MCF 10A (cell line): ENCODE measurements at regions not wholly inside any gene's neighbourhood (a gene's known extent, or its start where the extent isn't known, plus 50 kb on each side); places are given as distances from the start of the nearest gene placed in this dataset.
"Not testable (repeated sequence)": the region's sequence is repeated elsewhere in the genome, so short reads cannot be mapped to it uniquely, and the experiment has no call there.

Experiments used
- BruUV-seq: library from RNA; stranded (reverse); fragments of 400-500 nt; replicated peaks from 2 replicates; lab custom pipeline; 2021; lab: Mats Ljungman, UMichigan
- CTCF ChIA-PET: fragments of 300-600 bp; sonication (Branson Sonifier 250); formaldehyde crosslinking; extraction: SDS; loops from one replicate; lab custom pipeline; 2021; ENCODE audit warnings: antibody characterized with exemption, inconsistent platforms; lab: Yijun Ruan, JAX
- POLR2A ChIA-PET: fragments of 300-600, 350-650 bp; sonication (Branson Sonifier 250); formaldehyde crosslinking; extraction: SDS; loops from one replicate; lab custom pipeline; 2020; ENCODE audit warnings: antibody characterized with exemption, inconsistent platforms; lab: Yijun Ruan, JAX
- DNase-seq: peaks from one replicate; pipeline ENCODE4 v3.0.0-alpha.2; 2018; ENCODE audit not compliant: unreplicated experiment
- H3K27ac Mint-ChIP-seq: one replicate; pipeline ENCODE4 v1.8.0; 2022; ENCODE audit warnings: mild to moderate bottlenecking, low read depth, mixed read lengths; ENCODE audit not compliant: unreplicated experiment
- H3K27me3 Mint-ChIP-seq: one replicate; pipeline ENCODE4 v1.8.0; 2022; ENCODE audit warnings: mixed read lengths; ENCODE audit not compliant: insufficient read depth, unreplicated experiment
- H3K36me3 Mint-ChIP-seq: one replicate; pipeline ENCODE4 v1.8.0; 2022; ENCODE audit warnings: mild to moderate bottlenecking, moderate library complexity, mixed read lengths; ENCODE audit not compliant: insufficient read depth, unreplicated experiment
- H3K4me1 Mint-ChIP-seq: one replicate; pipeline ENCODE4 v1.8.0; 2022; ENCODE audit warnings: mixed read lengths; ENCODE audit not compliant: insufficient read depth, unreplicated experiment
- H3K4me3 Mint-ChIP-seq: one replicate; pipeline ENCODE4 v1.8.0; 2022; ENCODE audit warnings: mild to moderate bottlenecking, moderate library complexity, mixed read lengths; ENCODE audit not compliant: unreplicated experiment
- H3K9me3 Mint-ChIP-seq: one replicate; pipeline ENCODE4 v1.8.0; 2022; ENCODE audit warnings: mixed read lengths; ENCODE audit not compliant: unreplicated experiment
- CTCF ChIP-seq: fragments of 200-600 bp; IDR thresholded peaks from one replicate; pipeline ENCODE4 v1.8.0; 2022; ENCODE audit warnings: antibody characterized with exemption, mild to moderate bottlenecking; ENCODE audit not compliant: unreplicated experiment
- intact Hi-C: fragments of 100-400 bp; cut with micrococcal nuclease; formaldehyde crosslinking; loops from 2 replicates; pipeline ENCODE4 v1.14.1; 2022

- Mint-ChIP-seq H3K4me3 (no peak overlapping the region), H3K9me3 (no peaks in the 10 kb centered on the region), H3K27ac (no peak overlapping the region), H3K27me3 (no peaks in the 10 kb centered on the region), H3K4me1 (no peaks in the 10 kb centered on the region), H3K36me3 (no peaks in the 10 kb centered on the region)
- ChIA-PET POLR2A (interaction anchor here (0.6 kb wide), 1 partner anchor 976 kb away, joined by 3 read pairs; no protein-coding TSS in a partner anchor), CTCF (interaction anchor here (0.6 kb wide), 1 partner anchor 73 kb away, joined by 3 read pairs; no protein-coding TSS in a partner anchor)
- no peak for TF ChIP-seq CTCF
- intact Hi-C loops: no loop called here
- no peak for DNase-seq
- BruUV-seq: no TSS peak
Observed at GRCh38 chr2:104975851-104976250, 62.0 kb upstream of the MRPS9 start.

GRCh38 chr2:104976603-104977120, 61.2 kb upstream of the MRPS9 start:
- ChIA-PET CTCF (no interaction called here), POLR2A (interaction anchor here (0.6 kb wide), 2 partner anchors 32 to 977 kb away, joined by 3 read pairs; no protein-coding TSS in a partner anchor)
- no peak overlapping the region for H3K27ac Mint-ChIP-seq
- TF ChIP-seq CTCF: no peak
- no peaks in the 10 kb centered on the region for H3K9me3 Mint-ChIP-seq
- no peaks in the 10 kb centered on the region for H3K27me3 Mint-ChIP-seq
- DNase-seq: peak; percentile 33
- peak overlapping the region; percentile 35 for H3K4me3 Mint-ChIP-seq
- intact Hi-C loops: no loop called here
- no TSS peak for BruUV-seq
- no peaks in the 10 kb centered on the region for H3K36me3 Mint-ChIP-seq
- H3K4me1 Mint-ChIP-seq: no peaks in the 10 kb centered on the region

DNA sequence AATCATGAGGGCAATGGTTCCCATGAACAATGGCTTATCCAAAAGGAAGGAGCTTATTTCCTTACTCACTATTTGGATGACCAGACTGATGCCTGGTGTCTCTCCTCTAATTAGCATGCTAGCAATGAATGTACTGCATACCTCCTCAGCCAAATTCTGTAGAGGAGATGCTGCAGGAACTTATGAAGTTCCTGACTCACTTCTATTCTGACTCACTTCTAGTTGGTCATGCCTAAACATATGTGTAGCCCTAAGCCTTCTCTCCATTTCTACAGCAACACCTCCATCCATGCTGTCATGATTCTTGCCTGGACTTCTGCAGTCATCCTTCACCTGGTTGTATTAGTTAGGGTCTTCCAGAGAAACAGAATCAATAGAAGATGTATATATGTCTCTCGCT, 59.9 kb upstream of the MRPS9 start:
- BruUV-seq: no TSS peak
- POLR2A ChIA-PET: no interaction called here
- TF ChIP-seq CTCF: no peak
- Mint-ChIP-seq H3K27me3 (no peaks in the 10 kb centered on the region), H3K9me3 (no peaks in the 10 kb centered on the region), H3K27ac (no peak overlapping the region), H3K36me3 (no peaks in the 10 kb centered on the region), H3K4me1 (no peaks in the 10 kb centered on the region), H3K4me3 (no peak overlapping the region)
- peak; percentile 1 for DNase-seq
- intact Hi-C loops: no loop called here
- CTCF ChIA-PET: no interaction called here

DNA sequence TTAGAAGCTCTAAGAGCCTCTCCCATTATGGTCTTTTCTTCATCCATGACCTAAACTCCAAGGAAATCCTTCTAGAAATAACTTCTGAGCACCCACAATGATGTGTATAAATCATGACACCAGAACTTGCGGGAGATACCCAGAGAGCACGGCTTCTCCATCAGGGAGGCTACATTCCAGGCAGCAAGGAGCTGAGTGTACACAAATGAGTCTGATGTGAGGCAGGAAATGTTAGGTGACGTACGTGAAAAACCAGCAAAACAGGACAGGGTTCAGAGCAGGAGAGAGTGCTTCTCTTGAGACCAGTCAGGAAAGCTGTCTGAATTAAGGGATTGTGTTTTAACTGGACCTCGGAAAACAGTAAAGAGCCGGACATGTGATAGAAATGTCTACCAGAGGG, 58.1 kb upstream of the MRPS9 start:
- H3K4me1 Mint-ChIP-seq, H3K36me3 Mint-ChIP-seq: not testable (repeated sequence)

More for the DNA sequence above, 58.1 kb upstream of the MRPS9 start:
- H3K9me3 Mint-ChIP-seq, BruUV-seq, POLR2A ChIA-PET, CTCF ChIA-PET, DNase-seq, intact Hi-C loops, H3K27me3 Mint-ChIP-seq, H3K4me3 Mint-ChIP-seq, H3K27ac Mint-ChIP-seq: not testable (repeated sequence)
